Smooth muscle cell (in vitro differentiated cells): ENCODE measurements at regions not wholly inside any gene's neighbourhood (a gene's known extent, or its start where the extent isn't known, plus 50 kb on each side); places are given as distances from the start of the nearest gene placed in this dataset. TPM values are rescaled to one million over a fixed set of nuclear protein-coding genes. Genes with fewer than 3 reads are reported as not detected.

Experiments
- DNase-seq: peaks from one replicate; lab custom pipeline; 2025; ENCODE audit not compliant: unreplicated experiment; lab: John Stamatoyannopoulos, UW
- H2AFZ ChIP-seq: fragments of 200-600 bp; sonication (generic); 2 replicates; pipeline ENCODE4 v1.6.0; 2016; ENCODE audit warnings: antibody characterized with exemption, low read depth, mild to moderate bottlenecking
- H3F3A ChIP-seq: fragments of 200-600 bp; sonication (generic); 2 replicates; pipeline ENCODE4 v1.6.0; 2017; ENCODE audit warnings: antibody characterized with exemption, low read depth
- H3K27ac ChIP-seq: fragments of 200-600 bp; sonication (generic); 2 replicates; pipeline ENCODE4 v1.5.1; 2016; ENCODE audit warnings: low read depth, mild to moderate bottlenecking
- H3K27me3 ChIP-seq: fragments of 200-600 bp; sonication (generic); 2 replicates; pipeline ENCODE4 v1.6.1; 2016; ENCODE audit warnings: low read depth, mild to moderate bottlenecking
- H3K36me3 ChIP-seq: fragments of 200-600 bp; sonication (generic); 2 replicates; pipeline ENCODE4 v1.5.1; 2016; ENCODE audit warnings: low read depth
- H3K4me1 ChIP-seq: fragments of 200-600 bp; sonication (generic); 2 replicates; pipeline ENCODE4 v1.5.1; 2016; ENCODE audit warnings: low read depth
- H3K4me2 ChIP-seq: fragments of 200-600 bp; sonication (generic); 2 replicates; pipeline ENCODE4 v1.6.0; 2016; ENCODE audit warnings: mild to moderate bottlenecking
- H3K4me3 ChIP-seq: fragments of 200-600 bp; sonication (generic); 2 replicates; pipeline ENCODE4 v1.5.1; 2016; ENCODE audit warnings: mild to moderate bottlenecking
- H3K79me2 ChIP-seq: fragments of 200-600 bp; sonication (generic); 2 replicates; pipeline ENCODE4 v1.6.0; 2016; ENCODE audit warnings: low read depth, mild to moderate bottlenecking
- H3K9ac ChIP-seq: fragments of 200-600 bp; sonication (generic); 2 replicates; pipeline ENCODE4 v1.6.0; 2016; ENCODE audit warnings: low read depth
- H3K9me3 ChIP-seq: fragments of 200-600 bp; sonication (generic); replicated peaks from 2 replicates; pipeline ENCODE4 v1.5.1; 2016; ENCODE audit warnings: low read depth
- H4K20me1 ChIP-seq: fragments of 200-600 bp; sonication (generic); 2 replicates; pipeline ENCODE4 v1.6.0; 2016; ENCODE audit warnings: low read depth
- WGBS: methylation state at CpG from one replicate; pipeline ENCODE4 v1.1.7; 2016; ENCODE audit warnings: low lambda C conversion rate; 5-methylcytosine and 5-hydroxymethylcytosine counted together
- small RNA-seq: library from RNA; depleted of rRNA; stranded (forward); fragments of <200 nt; gene quantifications from one replicate; pipeline ENCODE3, GENCODE V24; 2014
- TF ChIP-seq, protein P1 (sequence below): fragments of 200-600 bp; sonication (generic); IDR thresholded peaks from 2 replicates; pipeline ENCODE4 v1.5.1; 2017; ENCODE audit warnings: borderline replicate concordance, mild to moderate bottlenecking, antibody characterized with exemption; ENCODE audit not compliant: insufficient read depth, poor library complexity, severe bottlenecking

DNA sequence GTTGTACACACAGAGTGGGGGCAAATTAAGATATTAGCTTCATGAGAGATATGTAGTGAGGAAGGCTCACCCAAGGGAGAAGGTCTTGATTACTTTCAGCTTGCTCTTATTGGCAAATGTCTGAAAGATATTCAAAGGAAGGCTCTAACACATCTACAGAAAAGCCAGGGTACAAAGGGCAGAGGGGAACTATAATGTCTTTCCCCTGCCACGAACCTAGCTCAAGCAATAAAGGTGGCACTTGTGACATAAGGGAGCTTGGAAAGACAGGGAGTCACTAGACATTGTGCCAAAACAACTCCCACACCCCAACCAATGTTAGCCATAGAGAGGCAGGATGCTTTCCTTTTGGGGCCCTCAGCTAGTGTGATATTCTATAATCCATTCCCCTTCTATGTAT, 52.2 kb upstream of the SOX9 start:
- Histone ChIP-seq H3K4me2 (no peak overlapping the region), H3K27me3 (no peaks in the 10 kb centered on the region), H3K79me2 (no peaks in the 10 kb centered on the region)

DNA sequence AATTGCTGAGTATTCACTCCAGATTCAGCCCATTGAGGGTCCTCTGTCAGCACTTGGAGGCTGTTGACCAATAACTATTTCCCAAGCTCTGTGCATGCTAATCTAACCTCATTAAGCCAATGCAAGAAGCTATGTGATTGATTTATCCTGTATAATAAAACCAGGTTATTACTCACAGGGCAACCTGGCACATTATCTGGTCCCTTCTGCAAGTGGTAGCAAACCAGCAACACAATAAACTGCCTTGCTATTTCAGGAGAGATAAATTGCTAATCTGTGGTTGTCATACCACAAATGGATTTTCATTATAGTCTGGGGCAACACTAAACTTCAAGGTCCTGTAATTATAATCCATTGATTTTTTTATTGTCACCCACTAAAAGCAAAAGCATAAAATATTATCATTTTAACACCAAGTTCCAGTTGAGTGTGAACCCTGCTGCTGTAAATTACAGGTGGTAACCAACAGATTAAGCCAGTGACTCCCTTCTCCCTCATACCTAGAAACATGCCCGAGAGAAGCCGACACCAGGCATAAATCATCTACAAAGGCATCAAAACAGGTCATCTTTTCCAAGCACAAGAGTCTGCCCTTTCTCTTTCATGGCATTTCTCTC, 51.1 kb upstream of the SOX9 start:
- H3K4me2 ChIP-seq = no peak overlapping the region
- H3K79me2 ChIP-seq = no peaks in the 10 kb centered on the region
- TF ChIP-seq, protein P1, sequence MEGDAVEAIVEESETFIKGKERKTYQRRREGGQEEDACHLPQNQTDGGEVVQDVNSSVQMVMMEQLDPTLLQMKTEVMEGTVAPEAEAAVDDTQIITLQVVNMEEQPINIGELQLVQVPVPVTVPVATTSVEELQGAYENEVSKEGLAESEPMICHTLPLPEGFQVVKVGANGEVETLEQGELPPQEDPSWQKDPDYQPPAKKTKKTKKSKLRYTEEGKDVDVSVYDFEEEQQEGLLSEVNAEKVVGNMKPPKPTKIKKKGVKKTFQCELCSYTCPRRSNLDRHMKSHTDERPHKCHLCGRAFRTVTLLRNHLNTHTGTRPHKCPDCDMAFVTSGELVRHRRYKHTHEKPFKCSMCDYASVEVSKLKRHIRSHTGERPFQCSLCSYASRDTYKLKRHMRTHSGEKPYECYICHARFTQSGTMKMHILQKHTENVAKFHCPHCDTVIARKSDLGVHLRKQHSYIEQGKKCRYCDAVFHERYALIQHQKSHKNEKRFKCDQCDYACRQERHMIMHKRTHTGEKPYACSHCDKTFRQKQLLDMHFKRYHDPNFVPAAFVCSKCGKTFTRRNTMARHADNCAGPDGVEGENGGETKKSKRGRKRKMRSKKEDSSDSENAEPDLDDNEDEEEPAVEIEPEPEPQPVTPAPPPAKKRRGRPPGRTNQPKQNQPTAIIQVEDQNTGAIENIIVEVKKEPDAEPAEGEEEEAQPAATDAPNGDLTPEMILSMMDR = no peak
- H3K4me1 ChIP-seq = no peaks in the 10 kb centered on the region
- H3K27me3 ChIP-seq = no peaks in the 10 kb centered on the region
- H3K9ac ChIP-seq = no peak overlapping the region
- no peak overlapping the region for H3K4me3 ChIP-seq
- no peak overlapping the region for H3K27ac ChIP-seq
- no peak for DNase-seq
- H2AFZ ChIP-seq = no peak overlapping the region
- no peaks in the 10 kb centered on the region for H4K20me1 ChIP-seq
- WGBS = 73% methylated on average over 2 of the region's 2 CpGs
- H3K9me3 ChIP-seq = no peaks in the 10 kb centered on the region
- no peaks in the 10 kb centered on the region for H3K36me3 ChIP-seq
- H3F3A ChIP-seq = no peaks in the 10 kb centered on the region

More for the DNA sequence above, 52.2 kb upstream of the SOX9 start:
- no peak for DNase-seq
- TF ChIP-seq, protein P1 = no peak
- H2AFZ ChIP-seq = no peak overlapping the region
- no peaks in the 10 kb centered on the region for H3K9me3 ChIP-seq
- H3F3A ChIP-seq = no peaks in the 10 kb centered on the region
- no peak overlapping the region for H3K9ac ChIP-seq
- H3K27ac ChIP-seq = no peak overlapping the region
- WGBS = 88% methylated on average over 1 of the region's 1 CpG
- H3K4me1 ChIP-seq = no peaks in the 10 kb centered on the region
- H4K20me1 ChIP-seq = no peaks in the 10 kb centered on the region
- no peak overlapping the region for H3K4me3 ChIP-seq
- no peaks in the 10 kb centered on the region for H3K36me3 ChIP-seq

Small RNA genes in the stretch of these regions (small RNA-seq; reads per million reads assigned to genes)
- gene RNU7-155P = not detected
